Neural cell (in vitro differentiated cells): ENCODE measurements at regions not wholly inside any gene's neighbourhood (a gene's known extent, or its start where the extent isn't known, plus 50 kb on each side); places are given as distances from the start of the nearest gene placed in this dataset.

Experiments used
- H2AFZ ChIP-seq: fragments of 200-600, 300-800 bp; sonication (generic), shearing (Covaris generic); 2 replicates; pipeline ENCODE4 v1.6.0; 2014; ENCODE audit warnings: low read depth, mild to moderate bottlenecking, antibody characterized with exemption, low read length, moderate library complexity
- H3F3A ChIP-seq: fragments of 200-600 bp; shearing (Covaris generic); 2 replicates; pipeline ENCODE4 v1.6.1; 2016; ENCODE audit warnings: mild to moderate bottlenecking, moderate library complexity, mixed read lengths, antibody characterized with exemption, low read length; ENCODE audit not compliant: insufficient read depth, poor library complexity, severe bottlenecking
- H3K27ac ChIP-seq: fragments of 200-600, 300-800 bp; sonication (generic), shearing (Covaris generic); 2 replicates; pipeline ENCODE4 v1.5.1; 2014; ENCODE audit warnings: mild to moderate bottlenecking, low read length, moderate library complexity
- H3K27me3 ChIP-seq: fragments of 300-800, 200-600 bp; sonication (generic), shearing (Covaris generic); 2 replicates; pipeline ENCODE4 v1.6.0; 2014; ENCODE audit warnings: mild to moderate bottlenecking, low read depth, low read length, moderate library complexity; ENCODE audit not compliant: insufficient read depth
- H3K36me3 ChIP-seq: fragments of 300-800, 200-600 bp; sonication (generic), shearing (Covaris generic); 2 replicates; pipeline ENCODE4 v1.5.1; 2014; ENCODE audit warnings: mild to moderate bottlenecking, antibody characterized with exemption, low read length, moderate library complexity; ENCODE audit not compliant: insufficient read depth
- H3K4me2 ChIP-seq: fragments of 300-800, 200-600 bp; sonication (generic), shearing (Covaris generic); 2 replicates; pipeline ENCODE4 v1.6.0; 2014; ENCODE audit warnings: mild to moderate bottlenecking, low read length
- H3K4me3 ChIP-seq: fragments of 300-800, 200-600 bp; sonication (generic), shearing (Covaris generic); 2 replicates; pipeline ENCODE4 v1.5.1; 2014; ENCODE audit warnings: mild to moderate bottlenecking, low read length, moderate library complexity
- H3K79me2 ChIP-seq: fragments of 200-600 bp; shearing (Covaris generic); replicated peaks from 2 replicates; pipeline ENCODE4 v1.6.0; 2014; ENCODE audit warnings: mild to moderate bottlenecking, low read length, moderate library complexity; ENCODE audit not compliant: insufficient read depth
- H3K9ac ChIP-seq: fragments of 300-800, 200-600 bp; sonication (generic), shearing (Covaris generic); 2 replicates; pipeline ENCODE4 v1.6.1; 2016; ENCODE audit warnings: mild to moderate bottlenecking, low read length, mixed read lengths
- H3K9me2 ChIP-seq: fragments of 200-600 bp; shearing (Covaris generic); 2 replicates; pipeline ENCODE4 v1.6.1; 2016; ENCODE audit warnings: mild to moderate bottlenecking, low read length, mixed read lengths; ENCODE audit not compliant: insufficient read depth
- H3K9me3 ChIP-seq: fragments of 200-600, 300-800 bp; sonication (generic), shearing (Covaris generic); 2 replicates; pipeline ENCODE4 v1.6.1; 2016; ENCODE audit warnings: mild to moderate bottlenecking, mixed run types, low read length, moderate library complexity, mixed read lengths
- H4K20me1 ChIP-seq: fragments of 200-600 bp; shearing (Covaris generic); 2 replicates; pipeline ENCODE4 v1.6.1; 2016; ENCODE audit warnings: mild to moderate bottlenecking, mixed run types; ENCODE audit not compliant: insufficient read depth
- EP300 ChIP-seq: fragments of 450-650 bp; conservative IDR thresholded peaks from 2 replicates; pipeline ENCODE4 v1.6.1; 2014; ENCODE audit warnings: antibody characterized with exemption, mild to moderate bottlenecking, moderate library complexity; ENCODE audit not compliant: poor library complexity, severe bottlenecking
- MXI1 ChIP-seq: fragments of 450-650 bp; conservative IDR thresholded peaks from 2 replicates; pipeline ENCODE4 v1.6.1; 2014; ENCODE audit warnings: antibody characterized with exemption, mild to moderate bottlenecking; ENCODE audit not compliant: poor library complexity, severe bottlenecking
- RAD21 ChIP-seq: fragments of 450-650 bp; conservative IDR thresholded peaks from 2 replicates; pipeline ENCODE4 v1.6.1; 2014; ENCODE audit warnings: antibody characterized with exemption, mild to moderate bottlenecking, moderate library complexity
- SMC3 ChIP-seq: fragments of 450-650 bp; conservative IDR thresholded peaks from 2 replicates; pipeline ENCODE4 v1.6.1; 2014; ENCODE audit warnings: antibody characterized with exemption, mild to moderate bottlenecking, moderate library complexity; ENCODE audit not compliant: poor library complexity
- TAF1 ChIP-seq: IDR thresholded peaks from 2 replicates; pipeline ENCODE4 v1.6.1; 2012; ENCODE audit warnings: low read depth
- TF ChIP-seq, protein P1 (sequence below): fragments of 450-650 bp; IDR thresholded peaks from 2 replicates; pipeline ENCODE4 v1.5.1; 2014; ENCODE audit warnings: antibody characterized with exemption, mild to moderate bottlenecking, moderate library complexity; ENCODE audit not compliant: poor library complexity, severe bottlenecking
- TF ChIP-seq, protein P2 (sequence below): IDR thresholded peaks from 2 replicates; pipeline ENCODE4 v1.6.1; 2012; ENCODE audit warnings: borderline replicate concordance

GRCh38 chr1:22268327-22268726 lies 125.4 kb upstream of the WNT4 start:
- H3K27me3 ChIP-seq, result no peaks in the 10 kb centered on the region
- no peaks in the 10 kb centered on the region for H4K20me1 ChIP-seq
- H3K9me2 ChIP-seq, result no peaks in the 10 kb centered on the region
- no peaks in the 10 kb centered on the region for H3K9me3 ChIP-seq
- H3F3A ChIP-seq, result no peaks in the 10 kb centered on the region
- H3K27ac ChIP-seq, result no peak overlapping the region
- H3K4me2 ChIP-seq, result no peak overlapping the region
- no peaks in the 10 kb centered on the region for H3K79me2 ChIP-seq
- H3K9ac ChIP-seq, result no peak overlapping the region
- H3K4me3 ChIP-seq, result no peak overlapping the region
- no peak for TF ChIP-seq MXI1
- no peak for TF ChIP-seq SMC3
- TF ChIP-seq EP300, result no peak
- no peak for TF ChIP-seq TAF1
- TF ChIP-seq, protein P1, sequence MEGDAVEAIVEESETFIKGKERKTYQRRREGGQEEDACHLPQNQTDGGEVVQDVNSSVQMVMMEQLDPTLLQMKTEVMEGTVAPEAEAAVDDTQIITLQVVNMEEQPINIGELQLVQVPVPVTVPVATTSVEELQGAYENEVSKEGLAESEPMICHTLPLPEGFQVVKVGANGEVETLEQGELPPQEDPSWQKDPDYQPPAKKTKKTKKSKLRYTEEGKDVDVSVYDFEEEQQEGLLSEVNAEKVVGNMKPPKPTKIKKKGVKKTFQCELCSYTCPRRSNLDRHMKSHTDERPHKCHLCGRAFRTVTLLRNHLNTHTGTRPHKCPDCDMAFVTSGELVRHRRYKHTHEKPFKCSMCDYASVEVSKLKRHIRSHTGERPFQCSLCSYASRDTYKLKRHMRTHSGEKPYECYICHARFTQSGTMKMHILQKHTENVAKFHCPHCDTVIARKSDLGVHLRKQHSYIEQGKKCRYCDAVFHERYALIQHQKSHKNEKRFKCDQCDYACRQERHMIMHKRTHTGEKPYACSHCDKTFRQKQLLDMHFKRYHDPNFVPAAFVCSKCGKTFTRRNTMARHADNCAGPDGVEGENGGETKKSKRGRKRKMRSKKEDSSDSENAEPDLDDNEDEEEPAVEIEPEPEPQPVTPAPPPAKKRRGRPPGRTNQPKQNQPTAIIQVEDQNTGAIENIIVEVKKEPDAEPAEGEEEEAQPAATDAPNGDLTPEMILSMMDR, result no peak
- no peak for TF ChIP-seq RAD21
- TF ChIP-seq, protein P2, sequence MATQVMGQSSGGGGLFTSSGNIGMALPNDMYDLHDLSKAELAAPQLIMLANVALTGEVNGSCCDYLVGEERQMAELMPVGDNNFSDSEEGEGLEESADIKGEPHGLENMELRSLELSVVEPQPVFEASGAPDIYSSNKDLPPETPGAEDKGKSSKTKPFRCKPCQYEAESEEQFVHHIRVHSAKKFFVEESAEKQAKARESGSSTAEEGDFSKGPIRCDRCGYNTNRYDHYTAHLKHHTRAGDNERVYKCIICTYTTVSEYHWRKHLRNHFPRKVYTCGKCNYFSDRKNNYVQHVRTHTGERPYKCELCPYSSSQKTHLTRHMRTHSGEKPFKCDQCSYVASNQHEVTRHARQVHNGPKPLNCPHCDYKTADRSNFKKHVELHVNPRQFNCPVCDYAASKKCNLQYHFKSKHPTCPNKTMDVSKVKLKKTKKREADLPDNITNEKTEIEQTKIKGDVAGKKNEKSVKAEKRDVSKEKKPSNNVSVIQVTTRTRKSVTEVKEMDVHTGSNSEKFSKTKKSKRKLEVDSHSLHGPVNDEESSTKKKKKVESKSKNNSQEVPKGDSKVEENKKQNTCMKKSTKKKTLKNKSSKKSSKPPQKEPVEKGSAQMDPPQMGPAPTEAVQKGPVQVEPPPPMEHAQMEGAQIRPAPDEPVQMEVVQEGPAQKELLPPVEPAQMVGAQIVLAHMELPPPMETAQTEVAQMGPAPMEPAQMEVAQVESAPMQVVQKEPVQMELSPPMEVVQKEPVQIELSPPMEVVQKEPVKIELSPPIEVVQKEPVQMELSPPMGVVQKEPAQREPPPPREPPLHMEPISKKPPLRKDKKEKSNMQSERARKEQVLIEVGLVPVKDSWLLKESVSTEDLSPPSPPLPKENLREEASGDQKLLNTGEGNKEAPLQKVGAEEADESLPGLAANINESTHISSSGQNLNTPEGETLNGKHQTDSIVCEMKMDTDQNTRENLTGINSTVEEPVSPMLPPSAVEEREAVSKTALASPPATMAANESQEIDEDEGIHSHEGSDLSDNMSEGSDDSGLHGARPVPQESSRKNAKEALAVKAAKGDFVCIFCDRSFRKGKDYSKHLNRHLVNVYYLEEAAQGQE, result no peak
- H2AFZ ChIP-seq, result no peak overlapping the region
- no peaks in the 10 kb centered on the region for H3K36me3 ChIP-seq

DNA sequence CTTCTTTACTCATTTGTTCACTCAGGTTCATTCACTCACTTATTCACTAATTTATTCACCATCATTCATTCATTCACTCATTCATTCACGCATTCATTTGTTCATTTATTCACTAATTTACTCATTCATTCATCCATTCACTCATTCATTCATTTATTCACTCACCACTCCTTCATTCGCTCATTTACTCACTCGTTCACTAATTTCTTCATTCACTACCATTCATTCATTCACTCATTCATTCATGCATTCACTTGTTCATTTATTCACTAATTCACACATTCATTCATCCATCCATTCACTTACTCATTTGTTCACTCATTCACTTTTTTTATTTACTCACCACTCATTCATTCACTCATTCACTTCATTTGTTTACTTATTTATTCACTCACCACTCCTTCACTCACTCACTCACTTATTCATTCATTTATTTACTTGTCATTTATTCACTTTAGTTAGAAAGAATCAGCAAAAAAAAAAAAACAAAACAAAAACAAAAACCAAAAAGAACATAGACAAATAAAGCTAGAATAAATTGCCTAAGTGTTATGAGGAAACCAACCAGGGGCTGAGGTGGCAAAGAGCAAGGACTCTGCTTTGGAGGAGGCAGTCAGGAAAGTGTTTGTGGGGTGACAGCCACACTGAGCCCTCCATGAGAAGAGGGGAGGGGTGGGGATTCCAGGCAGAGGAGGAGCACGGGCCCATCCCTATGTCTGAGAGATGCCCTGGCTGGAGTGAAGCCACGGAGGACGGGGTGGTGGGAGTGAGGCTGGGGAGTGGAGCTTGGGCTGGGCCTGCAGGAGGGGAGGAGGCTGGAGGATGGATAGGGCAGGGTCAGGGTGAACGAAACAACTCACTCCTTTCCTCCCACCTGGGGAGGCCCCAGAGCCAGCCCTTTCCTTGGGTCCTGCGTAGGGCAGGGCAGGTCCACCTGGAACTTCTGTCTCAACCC lies 129.2 kb upstream of the WNT4 start:
- Histone ChIP-seq H3K9me3 (no peaks in the 10 kb centered on the region), H3K27me3 (no peaks in the 10 kb centered on the region)

More for the DNA sequence above, 129.2 kb upstream of the WNT4 start:
- TF ChIP-seq, protein P1, result no peak
- Histone ChIP-seq H3K27ac (no peak overlapping the region), H3K9ac (no peak overlapping the region), H3F3A (no peaks in the 10 kb centered on the region), H3K4me3 (no peak overlapping the region), H4K20me1 (no peaks in the 10 kb centered on the region), H3K36me3 (no peaks in the 10 kb centered on the region), H3K9me2 (no peaks in the 10 kb centered on the region), H3K79me2 (no peaks in the 10 kb centered on the region), H2AFZ (no peak overlapping the region), H3K4me2 (no peak overlapping the region)
